Fibroblast of skin of left biceps (primary cell): ENCODE measurements at regions not wholly inside any gene's neighbourhood (a gene's known extent, or its start where the extent isn't known, plus 50 kb on each side); places are given as distances from the start of the nearest gene placed in this dataset.
A peak's percentile ranks its signal among the peaks of the same experiment; 100 is the strongest.
"Not testable (repeated sequence)": the region's sequence is repeated elsewhere in the genome, so short reads cannot be mapped to it uniquely, and the experiment has no call there.

Experiments used
- DNase-seq, 2 experiments: peaks; one replicate each; pipeline ENCODE4 v3.0.0-alpha.2; 2013; ENCODE audit warnings: low read depth in 2 of 2

- no peak for DNase-seq
These were observed 115.3 kb upstream of the PCSK5 start for GRCh38 chr9:75775166-75775565.

- DNase-seq: no peak
These were observed 114.3 kb upstream of the PCSK5 start for GRCh38 chr9:75775966-75776691.

GRCh38 chr9:75780185-75780584 lies 110.3 kb upstream of the PCSK5 start:
- no peak for DNase-seq

GRCh38 chr9:75788006-75788634 lies 102.4 kb upstream of the PCSK5 start:
- no peak for DNase-seq

DNA sequence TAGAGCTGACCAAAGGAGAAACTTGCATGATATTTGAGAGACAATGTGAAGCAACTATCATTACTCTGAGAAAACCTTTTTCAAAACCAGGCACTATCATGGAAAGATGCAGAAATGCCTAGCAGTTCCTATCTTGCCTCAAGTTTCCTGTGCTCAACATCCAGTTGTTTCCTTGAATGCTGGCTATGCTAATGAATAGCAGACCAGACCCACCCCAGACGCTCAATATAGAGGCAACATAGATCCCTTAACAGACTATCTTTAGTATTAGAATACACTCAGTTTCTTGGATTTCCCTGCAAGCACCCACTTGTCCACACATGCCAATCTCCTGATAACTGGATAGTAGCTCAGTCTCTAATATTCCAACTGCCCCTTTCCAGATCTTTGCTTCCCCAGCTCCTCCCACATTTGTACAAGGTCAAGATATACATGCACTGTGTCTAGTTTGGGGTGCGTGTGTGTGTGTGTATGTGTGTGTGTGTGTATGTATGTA lies 93.3 kb upstream of the PCSK5 start:
- DNase-seq: no peak

DNA sequence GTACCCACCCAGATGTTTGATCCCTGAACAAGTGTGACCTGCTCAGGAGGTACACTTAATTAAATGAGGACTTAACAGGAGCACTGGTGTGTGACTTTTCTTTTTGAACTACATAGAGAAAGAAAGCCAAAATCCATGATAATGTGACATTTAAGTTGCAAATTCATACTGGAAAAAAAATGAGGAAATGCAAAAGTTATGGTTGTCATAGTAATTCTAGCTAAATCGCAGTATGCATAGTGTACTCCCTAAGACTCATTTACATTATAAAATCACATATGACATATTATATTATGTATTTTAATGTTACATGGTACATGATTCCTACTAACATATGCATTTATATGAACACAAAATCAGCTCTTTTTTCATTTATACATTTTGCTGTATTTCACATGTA lies 92.0 kb upstream of the PCSK5 start:
- no peak for DNase-seq

DNA sequence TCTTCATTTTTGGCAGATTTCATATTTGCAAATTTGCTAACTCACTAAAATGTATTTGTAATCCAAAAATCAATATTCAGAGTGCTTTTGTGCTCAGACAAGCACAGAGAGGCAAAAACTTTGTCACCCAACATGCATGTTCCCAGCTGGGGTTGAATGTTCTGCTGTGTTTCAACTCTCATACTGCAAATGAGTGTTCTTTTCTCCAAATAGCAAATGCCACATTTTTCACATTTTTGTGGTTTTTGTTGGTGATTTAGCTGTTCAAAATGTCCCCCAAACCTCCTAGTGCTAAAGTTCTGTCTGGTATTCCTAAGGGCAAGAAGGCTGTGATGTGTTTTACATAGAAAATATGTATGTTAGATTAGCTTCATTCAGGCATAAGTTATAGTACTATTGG lies 87.3 kb upstream of the PCSK5 start:
- DNase-seq: peak; percentile 51 to 57

- no peak for DNase-seq
These were observed 80.4 kb upstream of the PCSK5 start for GRCh38 chr9:75810063-75810462.

DNA sequence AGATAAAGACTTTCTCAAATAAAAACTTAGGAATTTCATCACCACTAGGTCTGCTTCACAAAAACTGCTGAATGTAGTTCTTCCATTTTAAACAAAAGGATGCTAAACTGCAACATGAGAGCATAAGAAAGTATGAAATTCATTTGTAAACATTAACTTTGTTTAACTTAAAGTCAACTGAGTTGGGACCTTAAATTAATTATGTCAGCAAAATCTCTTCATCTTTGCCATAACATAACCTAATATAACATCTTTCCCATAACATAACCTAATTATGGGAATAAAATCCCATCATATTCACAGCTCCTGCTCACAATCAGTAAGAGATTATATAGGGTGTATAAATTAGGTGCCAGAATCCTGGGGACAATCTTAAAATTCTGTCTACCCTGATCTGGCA lies 78.8 kb upstream of the PCSK5 start:
- no peak for DNase-seq

DNA sequence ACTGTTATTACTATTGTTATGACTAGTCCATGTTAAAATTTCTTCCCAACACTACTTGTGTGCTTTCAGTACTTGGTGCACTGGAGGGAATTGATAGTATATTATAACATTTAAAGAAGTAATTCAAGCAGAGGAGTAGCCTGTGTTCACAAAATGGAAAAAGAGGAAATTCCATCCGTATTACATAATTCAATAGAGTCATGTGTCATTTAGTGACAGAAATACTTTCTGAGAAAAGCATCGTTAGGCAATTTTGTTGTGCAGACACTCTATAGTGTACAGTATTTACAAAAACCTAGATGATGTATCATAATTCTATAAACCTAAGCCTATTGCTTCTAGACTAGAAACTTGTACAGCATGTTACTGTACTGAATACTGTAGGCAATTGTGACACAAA lies 78.3 kb upstream of the PCSK5 start:
- DNase-seq: no peak

DNA sequence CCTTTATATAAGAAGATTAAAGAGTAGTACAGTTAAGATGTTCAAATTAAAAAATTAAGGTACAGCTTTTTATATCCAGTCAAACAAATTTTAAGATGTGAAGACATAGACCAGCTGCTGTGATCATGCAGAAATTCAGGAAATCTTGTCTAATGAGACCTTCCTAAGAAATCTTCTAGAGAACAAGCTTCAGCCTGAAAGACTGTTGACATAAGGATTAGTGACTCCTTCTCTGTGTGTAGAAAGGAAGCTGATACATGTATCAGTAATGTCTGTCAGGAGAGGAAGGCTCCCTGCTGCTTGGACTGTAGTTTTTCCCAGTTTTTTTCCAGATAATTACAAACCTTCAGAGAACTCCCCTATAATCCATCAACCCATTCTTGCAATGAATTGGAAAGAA lies 75.8 kb upstream of the PCSK5 start:
- DNase-seq: no peak

- DNase-seq: not testable (repeated sequence)
These were observed 69.9 kb upstream of the PCSK5 start for GRCh38 chr9:75820471-75821115.

DNA sequence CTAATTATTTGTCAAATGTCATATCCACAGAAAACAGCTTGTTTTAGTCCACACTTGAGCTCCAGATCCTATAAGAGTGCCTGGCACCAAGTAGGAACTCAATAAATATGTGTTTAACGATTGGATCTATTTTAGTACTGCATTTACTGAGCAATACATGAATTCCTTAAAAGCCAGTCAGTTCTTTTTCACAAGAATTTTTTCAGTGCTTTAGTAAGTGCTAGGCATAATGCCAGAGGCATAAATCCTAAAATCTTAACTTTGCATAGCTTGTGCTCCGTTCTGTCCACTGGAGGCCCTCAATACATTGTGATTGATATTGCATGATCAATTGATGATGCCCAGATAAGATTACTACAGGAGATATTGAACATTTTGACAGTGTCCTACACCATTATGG lies 67.3 kb upstream of the PCSK5 start:
- DNase-seq: no peak

GRCh38 chr9:75824816-75825568 lies 65.5 kb upstream of the PCSK5 start:
- DNase-seq: no peak

DNA sequence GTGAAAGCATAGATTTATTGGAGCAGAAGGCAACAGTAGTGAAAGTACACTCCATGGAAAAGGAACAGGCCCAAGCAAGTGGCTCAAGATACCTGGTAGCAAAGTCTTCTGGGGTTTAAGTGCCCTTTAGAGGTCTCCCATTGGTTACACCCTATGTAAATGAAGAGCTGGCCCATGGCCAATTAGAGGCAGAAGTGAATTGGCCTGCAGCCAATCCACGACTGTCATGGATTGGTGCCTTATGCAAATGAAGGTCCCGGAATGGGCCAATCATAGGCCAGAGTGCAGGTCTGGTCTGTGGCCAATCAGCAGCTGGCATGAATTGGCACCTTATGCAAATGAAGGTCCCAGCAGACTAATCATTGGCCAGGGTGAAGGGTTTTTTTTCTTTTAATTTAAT lies 64.2 kb upstream of the PCSK5 start:
- DNase-seq: no peak

DNA sequence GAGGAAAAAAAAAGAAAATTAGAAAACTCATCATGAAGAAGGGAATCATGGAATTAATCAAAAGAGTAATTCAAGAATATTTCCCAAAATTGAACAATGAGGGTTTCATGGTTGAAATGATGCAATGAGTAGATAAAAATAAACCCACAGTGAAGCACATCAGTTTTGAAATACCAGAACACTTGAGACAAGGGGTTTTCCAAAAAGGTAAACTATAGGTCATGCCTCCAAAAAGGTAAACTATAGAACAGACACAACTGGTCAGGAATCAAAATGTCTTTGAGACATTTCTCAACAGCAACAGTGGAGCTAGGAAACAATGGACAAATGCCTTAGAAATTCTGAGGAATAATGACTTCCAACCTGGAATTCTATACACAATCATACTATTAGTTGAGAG lies 60.2 kb upstream of the PCSK5 start:
- DNase-seq: no peak

DNA sequence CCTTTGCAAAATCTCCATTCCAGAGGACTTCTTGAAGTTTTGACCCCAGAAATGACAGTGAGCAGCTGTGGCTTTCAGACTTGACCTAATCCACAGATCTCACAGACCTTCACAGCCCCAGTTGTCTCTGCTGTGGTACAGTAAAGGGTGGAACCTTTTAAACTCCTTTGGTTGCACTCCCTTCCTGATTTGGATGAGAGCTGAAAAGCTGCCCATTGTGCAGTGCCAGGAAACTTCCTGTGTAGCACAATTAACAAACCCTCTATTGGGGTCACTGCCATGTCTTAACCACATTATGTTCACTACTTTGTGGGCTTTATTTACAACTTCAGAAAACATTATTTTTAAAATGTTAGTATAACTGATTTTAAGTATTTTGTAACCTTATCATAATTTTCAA lies 56.7 kb upstream of the PCSK5 start:
- no peak for DNase-seq

GRCh38 chr9:75834878-75835277 lies 55.6 kb upstream of the PCSK5 start:
- DNase-seq: no peak
